B cell (primary cell): ENCODE measurements at regions not wholly inside any gene's neighbourhood (a gene's known extent, or its start where the extent isn't known, plus 50 kb on each side); places are given as distances from the start of the nearest gene placed in this dataset.

Experiments
- ATAC-seq: fragments of 200-7000 bp; cut with Tn5 transposase; one replicate; pipeline ENCODE4 v1.10.0; 2021; ENCODE audit warnings: low read depth, mild to moderate bottlenecking, moderate number of reproducible peaks, moderate library complexity
- CTCF ChIA-PET: fragments of 350-600 bp; sonication (Branson Sonifier 250); formaldehyde crosslinking; loops from one replicate; lab custom pipeline; 2021; ENCODE audit warnings: antibody characterized with exemption, inconsistent platforms; lab: Charles Lee
- POLR2A ChIA-PET: fragments of 350-600 bp; sonication (Branson Sonifier 250); formaldehyde crosslinking; loops from one replicate; lab custom pipeline; 2021; ENCODE audit warnings: antibody characterized with exemption; lab: Charles Lee
- DNase-seq: peaks from one replicate; pipeline ENCODE4 v3.0.0; 2013
- H2AFZ ChIP-seq: 2 replicates; pipeline ENCODE4 v1.6.1; 2012; ENCODE audit warnings: mild to moderate bottlenecking, low read depth, low read length; ENCODE audit not compliant: insufficient read depth, poor library complexity, severe bottlenecking
- H3K27ac ChIP-seq, 2 donors: 1 replicate in 1 of 2; 2 replicates in 1 of 2; pipeline ENCODE4 v1.5.1; 2012 to 2013; ENCODE audit warnings: low read length in 2 of 2, mild to moderate bottlenecking in 2 of 2, moderate library complexity in 1 of 2
- H3K27me3 ChIP-seq, 4 experiments: fragments of 200-600 bp in 1 of 4; sonication (generic) in 1 of 4; replicated peaks in 1 of 4; 1 replicate in 2 of 4; 2 replicates in 2 of 4; pipeline versions ENCODE4 v1.6.1 to v1.7.0; 2013 to 2016; ENCODE audit warnings: low read length in 3 of 4, mild to moderate bottlenecking in 2 of 4, mixed read lengths in 1 of 4, moderate library complexity in 1 of 4; ENCODE audit not compliant: insufficient read depth in 4 of 4, control insufficient read depth in 3 of 4; ENCODE audit errors: control extremely low read depth in 1 of 4
- H3K36me3 ChIP-seq, 2 experiments: replicated peaks in 1 of 2; 1 replicate in 1 of 2; 2 replicates in 1 of 2; pipeline versions ENCODE4 v1.6.1 to v1.7.1; 2013; ENCODE audit warnings: low read length in 1 of 2; ENCODE audit not compliant: insufficient read depth in 2 of 2, control insufficient read depth in 1 of 2; ENCODE audit errors: control extremely low read depth in 1 of 2, extremely low read depth in 1 of 2
- H3K4me1 ChIP-seq, 2 donors: fragments of 200-600 bp in 1 of 2; sonication (generic) in 1 of 2; 1 replicate in 1 of 2; 2 replicates in 1 of 2; pipeline versions ENCODE4 v1.5.1 to v1.6.1; 2013 to 2017; ENCODE audit warnings: low read length in 2 of 2; ENCODE audit not compliant: control insufficient read depth in 2 of 2, insufficient read depth in 2 of 2
- H3K4me2 ChIP-seq: replicated peaks from 2 replicates; pipeline ENCODE3; 2012; ENCODE audit warnings: mild to moderate bottlenecking, low read depth, low read length; ENCODE audit not compliant: poor library complexity, severe bottlenecking
- H3K4me3 ChIP-seq, 5 experiments: fragments of 200-600 bp in 1 of 5; sonication (generic) in 1 of 5; 1 replicate in 3 of 5; 2 replicates in 2 of 5; pipeline versions ENCODE4 v1.5.1 to v1.7.0; 2011 to 2016; ENCODE audit warnings: low read length in 4 of 5, mild to moderate bottlenecking in 4 of 5, low read depth in 2 of 5, control low read depth in 1 of 5, moderate library complexity in 1 of 5; ENCODE audit not compliant: insufficient read depth in 1 of 5; ENCODE audit errors: control extremely low read depth in 1 of 5, extremely low read depth in 1 of 5
- H3K79me2 ChIP-seq: fragments of 200-600 bp; sonication (generic); one replicate; pipeline ENCODE4 v1.6.0; 2016; ENCODE audit warnings: low read length; ENCODE audit not compliant: control insufficient read depth, insufficient read depth
- H3K9ac ChIP-seq: fragments of 200-600 bp; sonication (generic); 2 replicates; pipeline ENCODE4 v1.6.1; 2017; ENCODE audit warnings: mild to moderate bottlenecking, low read length, moderate library complexity
- H3K9me3 ChIP-seq, 3 donors: one replicate each; pipeline versions ENCODE4 v1.6.1 to v1.7.1; 2013; ENCODE audit warnings: low read length in 2 of 3; ENCODE audit not compliant: control insufficient read depth in 2 of 3, insufficient read depth in 1 of 3; ENCODE audit errors: control extremely low read depth in 1 of 3
- H4K20me1 ChIP-seq: 2 replicates; pipeline ENCODE4 v1.6.0; 2012; ENCODE audit warnings: mild to moderate bottlenecking, low read length; ENCODE audit not compliant: insufficient read depth, control insufficient read depth, poor library complexity, severe bottlenecking
- H3K27ac Mint-ChIP-seq: one replicate; pipeline ENCODE4 v1.8.0; 2021; ENCODE audit warnings: mixed read lengths
- H3K27me3 Mint-ChIP-seq: one replicate; pipeline ENCODE4 v1.8.0; 2021; ENCODE audit warnings: mixed read lengths
- H3K4me1 Mint-ChIP-seq: one replicate; pipeline ENCODE4 v1.8.0; 2021; ENCODE audit warnings: mixed read lengths
- H3K4me3 Mint-ChIP-seq: one replicate; pipeline ENCODE4 v1.8.0; 2021; ENCODE audit warnings: mixed read lengths
- H3K9me3 Mint-ChIP-seq: one replicate; pipeline ENCODE4 v1.8.0; 2022; ENCODE audit warnings: mixed read lengths; ENCODE audit not compliant: insufficient read depth
- CTCF ChIP-seq: fragments of 200-600 bp; IDR thresholded peaks from one replicate; pipeline ENCODE4 v1.8.0; 2022; ENCODE audit warnings: antibody characterized with exemption, mild to moderate bottlenecking
- EZH2 ChIP-seq: IDR thresholded peaks from 2 replicates; pipeline ENCODE4 v1.6.1; 2012; ENCODE audit warnings: borderline replicate concordance, low read depth, mild to moderate bottlenecking, moderate library complexity, low read length; ENCODE audit not compliant: insufficient read depth, poor library complexity, severe bottlenecking
- WGBS: methylation state at CpG from one replicate; pipeline ENCODE4 v1.1.5; 2013; ENCODE audit warnings: missing lambda C conversion rate; ENCODE audit not compliant: insufficient coverage; 5-methylcytosine and 5-hydroxymethylcytosine counted together
- intact Hi-C: fragments of 100-400 bp; cut with micrococcal nuclease; formaldehyde crosslinking; loops from one replicate; pipeline ENCODE4 v1.10.0; 2022

GRCh38 chr3:137460944-137461343 is 303.2 kb upstream of the SOX14 start:
- no peak for DNase-seq
- no peak overlapping the region for H3K4me3 ChIP-seq
- H3K4me1 Mint-ChIP-seq = no peaks in the 10 kb centered on the region
- TF ChIP-seq CTCF (no peak), EZH2 (no peak)
- H3K27ac ChIP-seq = no peak overlapping the region
- H3K36me3 ChIP-seq = no peaks in the 10 kb centered on the region
- H3K4me1 ChIP-seq = no peaks in the 10 kb centered on the region
- H3K9ac ChIP-seq = no peak overlapping the region
- CTCF ChIA-PET = no interaction called here
- H3K27me3 ChIP-seq = no peaks in the 10 kb centered on the region
- POLR2A ChIA-PET = no interaction called here
- no peaks in the 10 kb centered on the region for H4K20me1 ChIP-seq
- no peaks in the 10 kb centered on the region for H3K79me2 ChIP-seq
- ATAC-seq = no peak
- intact Hi-C loops = no loop called here
- H3K4me3 Mint-ChIP-seq = no peak overlapping the region
- H3K4me2 ChIP-seq = no peak overlapping the region
- WGBS = no CpG with 5 or more reads among the region's 4 CpGs
- no peaks in the 10 kb centered on the region for H3K9me3 Mint-ChIP-seq
- no peak overlapping the region for H2AFZ ChIP-seq
- no peaks in the 10 kb centered on the region for H3K27me3 Mint-ChIP-seq
- H3K27ac Mint-ChIP-seq = no peak overlapping the region
- H3K9me3 ChIP-seq = peaks cover 0 to 8% (median 0%) of the 10 kb centered on the region in 3 donors

DNA sequence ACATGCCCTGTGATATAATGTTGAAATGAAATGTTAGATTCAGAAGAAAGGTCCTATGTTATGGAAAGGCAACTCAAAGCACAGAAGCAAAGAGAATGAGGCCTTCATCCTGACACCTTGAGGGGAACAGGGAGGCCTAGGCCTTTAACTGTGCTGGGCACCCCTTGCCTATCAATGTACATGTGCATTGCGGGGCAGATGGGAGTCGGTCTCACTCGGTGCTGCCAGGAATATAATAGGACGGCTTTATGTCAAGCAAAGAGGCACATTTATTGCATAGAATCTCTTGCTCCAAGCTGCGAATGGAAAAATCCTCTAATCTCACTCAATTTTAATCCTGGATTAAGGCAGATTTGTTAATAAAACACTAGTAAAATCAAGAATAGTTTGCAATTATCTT is 301.0 kb upstream of the SOX14 start:
- ATAC-seq (no peak), DNase-seq (no peak)
- no peaks in the 10 kb centered on the region for H3K27me3 ChIP-seq
- no peaks in the 10 kb centered on the region for H3K27me3 Mint-ChIP-seq
- H3K4me2 ChIP-seq = no peak overlapping the region
- H3K27ac ChIP-seq = no peak overlapping the region
- no peak for TF ChIP-seq CTCF
- TF ChIP-seq EZH2 = no peak
- 83% methylated on average over 1 of the region's 5 CpGs for WGBS
- H3K9me3 ChIP-seq = peaks cover 0 to 11% (median 0%) of the 10 kb centered on the region in 3 donors
- H3K27ac Mint-ChIP-seq = no peak overlapping the region
- CTCF ChIA-PET = no interaction called here
- no peaks in the 10 kb centered on the region for H3K4me1 ChIP-seq
- H3K4me3 ChIP-seq = no peak overlapping the region
- intact Hi-C loops = no loop called here
- no peaks in the 10 kb centered on the region for H3K4me1 Mint-ChIP-seq
- no peaks in the 10 kb centered on the region for H3K79me2 ChIP-seq
- H3K9me3 Mint-ChIP-seq = no peaks in the 10 kb centered on the region
- no peak overlapping the region for H2AFZ ChIP-seq
- H3K9ac ChIP-seq = no peak overlapping the region
- no peak overlapping the region for H3K4me3 Mint-ChIP-seq
- H3K36me3 ChIP-seq = no peaks in the 10 kb centered on the region
- no peaks in the 10 kb centered on the region for H4K20me1 ChIP-seq
- POLR2A ChIA-PET = no interaction called here
